Stimulated activated CD4-positive, alpha-beta T cell treated with anti-CD3 and anti-CD28 coated beads, Interleukin-4, amount 100 ng/mL, for 1 hour (primary cell): ENCODE measurements at regions not wholly inside any gene's neighbourhood (a gene's known extent, or its start where the extent isn't known, plus 50 kb on each side); places are given as distances from the start of the nearest gene placed in this dataset.

Experiments
- DNase-seq: peaks from one replicate; pipeline ENCODE4 v3.0.0-alpha.2; 2020

- no peak for DNase-seq
These were observed 161.5 kb downstream of the MRPL14 start for GRCh38 chr6:43965628-43966373.

GRCh38 chr6:43964659-43965570 lies 162.3 kb downstream of the MRPL14 start:
- no peak for DNase-seq

GRCh38 chr6:43963877-43964658 lies 163.2 kb downstream of the MRPL14 start:
- no peak for DNase-seq

- DNase-seq, result no peak
These were observed 164.0 kb downstream of the MRPL14 start for GRCh38 chr6:43963203-43963602.

GRCh38 chr6:43962458-43962857 lies 164.8 kb downstream of the MRPL14 start:
- no peak for DNase-seq

- DNase-seq, result no peak
These were observed 170.0 kb downstream of the MRPL14 start for GRCh38 chr6:43957273-43957672.

- DNase-seq, result no peak
These were observed 170.8 kb downstream of the MRPL14 start for GRCh38 chr6:43956478-43956877.

GRCh38 chr6:43954311-43955131 lies 172.7 kb downstream of the MRPL14 start:
- DNase-seq, result no peak

GRCh38 chr6:43953794-43954310 lies 173.4 kb downstream of the MRPL14 start:
- DNase-seq, result no peak

- DNase-seq, result no peak
These were observed 174.0 kb downstream of the MRPL14 start for GRCh38 chr6:43953256-43953655.

GRCh38 chr6:43952746-43953145 lies 174.5 kb downstream of the MRPL14 start:
- no peak for DNase-seq

- no peak for DNase-seq
These were observed 175.2 kb downstream of the MRPL14 start for GRCh38 chr6:43951756-43952675.

GRCh38 chr6:43951063-43951755 lies 176.0 kb downstream of the MRPL14 start:
- DNase-seq, result no peak

- no peak for DNase-seq
These were observed 176.6 kb downstream of the MRPL14 start for GRCh38 chr6:43950731-43951062.

GRCh38 chr6:43950051-43950605 lies 177.1 kb downstream of the MRPL14 start:
- DNase-seq, result no peak

GRCh38 chr6:43949551-43949991 lies 177.7 kb downstream of the MRPL14 start:
- DNase-seq, result no peak

- no peak for DNase-seq
These were observed 178.4 kb downstream of the MRPL14 start for GRCh38 chr6:43948527-43949485.

GRCh38 chr6:43947860-43948259 lies 177.8 kb downstream of the VEGFA start:
- no peak for DNase-seq
